GM21786 (cell line): ENCODE measurements at regions not wholly inside any gene's neighbourhood (a gene's known extent, or its start where the extent isn't known, plus 50 kb on each side); places are given as distances from the start of the nearest gene placed in this dataset.

Experiments used
- ATAC-seq: cut with Tn5 transposase; IDR thresholded peaks from one replicate; pipeline ENCODE4 v1.9.1; 2021; ENCODE audit not compliant: unreplicated experiment

DNA sequence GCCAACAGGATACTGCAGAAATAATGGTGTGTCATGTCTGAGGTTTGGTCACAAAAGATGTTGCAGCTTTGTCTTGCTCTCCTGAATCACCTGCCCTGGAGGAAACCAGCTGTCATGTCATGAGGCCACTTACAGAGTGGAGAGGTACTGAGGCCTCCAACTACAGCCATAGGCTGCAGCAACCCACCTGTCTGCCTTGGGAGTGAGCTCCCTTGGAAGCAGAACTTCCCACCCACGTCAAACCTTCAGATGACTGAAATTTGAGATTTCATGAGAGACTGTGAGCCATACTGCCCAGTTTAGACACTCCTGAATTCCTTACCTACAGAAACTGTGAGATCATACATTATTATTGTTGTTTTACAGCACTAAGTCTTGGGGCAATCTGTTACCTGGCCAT is 475.9 kb downstream of the HS3ST3B1 start:
- ATAC-seq = no peak

GRCh38 chr17:14775731-14776492 is 475.0 kb downstream of the HS3ST3B1 start:
- ATAC-seq = no peak

- ATAC-seq = no peak
Measured at GRCh38 chr17:14774774-14775173, 473.9 kb downstream of the HS3ST3B1 start.

DNA sequence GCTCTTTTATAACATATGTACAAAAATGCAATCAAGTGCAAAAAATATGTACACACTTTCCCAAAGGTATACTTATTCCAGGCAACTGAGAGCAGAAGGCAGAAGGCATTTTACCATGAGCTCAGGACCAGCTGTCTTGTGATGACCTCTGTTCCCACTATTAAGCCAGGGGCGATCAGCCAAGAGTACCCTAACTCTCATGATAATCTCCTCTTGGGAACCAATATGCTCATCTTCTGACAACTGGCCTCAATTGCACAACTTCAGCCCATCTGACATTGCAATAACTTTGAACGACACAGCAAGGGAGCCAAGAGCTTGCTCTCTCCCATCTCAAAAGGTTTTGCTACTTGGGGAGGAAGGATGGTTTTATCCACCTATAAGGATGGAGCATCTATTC is 471.9 kb downstream of the HS3ST3B1 start:
- ATAC-seq = no peak

DNA sequence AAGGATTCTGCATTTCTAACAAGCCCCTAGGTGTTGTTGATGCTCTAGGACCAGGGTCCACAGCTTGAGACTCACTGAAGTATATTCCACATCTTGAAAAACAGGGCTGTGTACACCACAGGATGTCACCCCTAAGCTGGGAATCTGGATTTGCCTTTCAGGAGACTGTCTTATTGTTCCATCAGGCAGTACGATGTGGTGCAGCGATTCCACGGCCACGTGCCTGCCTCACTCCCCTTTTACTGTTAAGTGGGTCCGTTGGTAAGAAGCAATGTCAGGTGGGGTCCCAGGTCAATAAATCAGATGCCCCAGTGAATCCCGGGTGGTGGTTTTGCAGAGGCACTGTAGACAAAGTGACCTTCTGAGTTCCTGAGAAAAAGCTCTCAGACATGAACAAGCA is 470.7 kb downstream of the HS3ST3B1 start:
- ATAC-seq = no peak

- ATAC-seq = no peak
Measured at GRCh38 chr17:14768923-14769322, 468.0 kb downstream of the HS3ST3B1 start.

DNA sequence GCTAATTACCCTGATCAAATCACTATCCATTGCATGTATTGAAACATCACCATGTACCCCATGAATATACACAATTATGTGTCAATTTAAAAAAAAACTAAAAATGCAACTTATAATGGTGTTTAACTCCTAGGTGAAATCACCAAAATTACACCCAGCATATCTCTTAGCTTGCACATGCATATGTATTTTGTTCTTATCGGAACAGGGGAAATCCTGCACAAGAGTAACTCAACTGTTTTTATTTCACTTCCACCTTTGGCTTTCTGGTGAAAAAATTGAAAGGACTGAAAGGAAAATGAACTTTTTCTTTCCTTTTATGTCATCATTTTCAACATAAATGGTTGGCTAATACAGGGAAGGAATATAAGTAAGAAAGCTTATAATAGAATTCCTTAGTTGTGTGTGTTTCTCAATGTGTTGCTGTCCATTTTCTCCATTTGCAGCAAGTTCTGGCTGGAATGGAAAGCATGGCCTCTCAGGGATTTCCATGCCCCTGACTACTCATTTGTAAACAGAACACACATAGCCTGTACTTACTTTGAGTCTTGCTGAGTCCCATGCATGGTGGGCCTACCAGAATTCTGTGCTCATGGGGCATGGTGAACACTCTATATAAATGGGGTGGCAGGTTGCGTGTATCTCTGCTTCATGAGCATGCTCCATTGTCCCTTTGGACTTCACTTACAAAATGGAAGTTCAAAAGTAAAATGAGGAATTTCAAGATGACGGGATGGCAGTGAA is 462.0 kb downstream of the HS3ST3B1 start:
- ATAC-seq = no peak

- ATAC-seq = no peak
Measured at GRCh38 chr17:14760719-14761411, 460.0 kb downstream of the HS3ST3B1 start.

DNA sequence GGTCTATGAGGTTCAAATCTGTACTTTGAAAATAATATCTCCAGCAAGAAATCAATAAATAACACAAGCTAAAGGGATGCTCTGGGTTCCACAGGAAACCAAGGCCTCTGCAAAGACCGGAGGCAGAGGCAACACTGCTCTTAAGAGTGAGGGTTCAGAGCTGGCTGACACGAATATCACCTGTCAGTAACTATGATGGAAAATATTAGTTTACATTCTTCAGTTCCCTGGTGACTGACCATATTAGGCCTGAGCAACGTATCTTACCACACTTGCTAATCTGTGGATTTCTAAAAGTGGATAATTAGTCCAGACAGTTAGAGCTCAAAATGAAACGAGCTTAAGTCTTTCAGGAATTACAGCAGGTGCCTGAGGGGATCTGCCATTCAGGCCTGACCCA is 459.3 kb downstream of the HS3ST3B1 start:
- no peak for ATAC-seq

DNA sequence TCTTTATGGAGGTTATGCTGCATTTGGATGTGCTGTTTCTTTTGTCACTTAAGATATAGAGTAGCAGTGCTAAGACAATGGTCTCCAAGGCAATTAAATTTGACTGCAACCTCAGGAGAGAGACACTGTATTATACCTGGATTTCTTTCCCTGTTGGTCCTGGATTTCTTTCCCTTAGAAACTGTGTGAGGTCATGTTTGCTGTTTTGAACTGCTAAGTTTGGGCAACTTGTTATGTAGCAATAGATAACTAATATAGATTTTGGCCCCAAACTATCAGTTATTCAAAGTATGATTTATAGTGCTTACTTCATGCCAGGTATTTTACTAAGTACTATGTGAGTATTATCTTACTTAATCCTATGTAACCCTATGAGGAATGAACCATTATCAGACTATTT is 458.4 kb downstream of the HS3ST3B1 start:
- no peak for ATAC-seq

GRCh38 chr17:14756479-14756878 is 455.6 kb downstream of the HS3ST3B1 start:
- no peak for ATAC-seq

- no peak for ATAC-seq
Measured at GRCh38 chr17:14755002-14755401, 454.1 kb downstream of the HS3ST3B1 start.

- ATAC-seq = no peak
Measured at GRCh38 chr17:14753383-14753782, 452.5 kb downstream of the HS3ST3B1 start.

DNA sequence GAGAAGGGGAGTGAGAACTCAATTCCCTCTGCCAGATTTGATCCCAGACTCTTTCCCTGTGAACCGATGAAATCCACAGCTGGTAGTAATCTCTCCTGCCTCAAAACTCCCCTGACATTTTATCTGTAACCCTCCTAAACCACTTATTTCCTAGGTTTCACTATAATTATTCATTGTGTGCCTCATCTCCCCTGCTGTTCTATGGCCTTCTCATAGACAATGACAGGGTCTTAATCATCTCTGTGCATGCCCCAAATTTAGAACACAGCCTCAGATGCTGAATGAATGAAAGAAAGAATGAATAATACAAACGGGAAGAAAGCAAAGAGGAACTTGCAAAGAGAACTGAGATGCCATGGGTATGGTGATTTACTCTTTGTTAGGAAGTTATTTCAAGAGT is 451.1 kb downstream of the HS3ST3B1 start:
- ATAC-seq = no peak

GRCh38 chr17:14750866-14751265 is 450.0 kb downstream of the HS3ST3B1 start:
- ATAC-seq = no peak

DNA sequence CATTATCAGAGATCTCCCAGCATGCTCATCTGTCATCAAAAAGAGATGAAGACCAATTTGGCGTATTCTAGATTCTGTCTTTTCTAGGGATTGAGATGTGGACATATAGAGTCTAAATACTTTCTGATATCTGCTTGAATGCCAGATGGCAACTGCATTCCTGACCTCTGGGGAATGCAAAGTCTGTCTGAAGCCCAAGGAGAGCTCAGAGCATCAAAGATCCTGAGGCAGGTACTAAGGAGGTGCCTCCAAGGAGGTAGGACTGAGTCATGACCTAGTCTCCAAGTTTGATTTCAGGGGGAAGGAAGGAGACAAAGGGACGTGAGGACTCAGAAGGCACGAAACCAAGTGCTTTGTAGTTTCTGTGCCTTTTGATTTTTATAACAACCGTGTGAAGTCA is 448.4 kb downstream of the HS3ST3B1 start:
- no peak for ATAC-seq

DNA sequence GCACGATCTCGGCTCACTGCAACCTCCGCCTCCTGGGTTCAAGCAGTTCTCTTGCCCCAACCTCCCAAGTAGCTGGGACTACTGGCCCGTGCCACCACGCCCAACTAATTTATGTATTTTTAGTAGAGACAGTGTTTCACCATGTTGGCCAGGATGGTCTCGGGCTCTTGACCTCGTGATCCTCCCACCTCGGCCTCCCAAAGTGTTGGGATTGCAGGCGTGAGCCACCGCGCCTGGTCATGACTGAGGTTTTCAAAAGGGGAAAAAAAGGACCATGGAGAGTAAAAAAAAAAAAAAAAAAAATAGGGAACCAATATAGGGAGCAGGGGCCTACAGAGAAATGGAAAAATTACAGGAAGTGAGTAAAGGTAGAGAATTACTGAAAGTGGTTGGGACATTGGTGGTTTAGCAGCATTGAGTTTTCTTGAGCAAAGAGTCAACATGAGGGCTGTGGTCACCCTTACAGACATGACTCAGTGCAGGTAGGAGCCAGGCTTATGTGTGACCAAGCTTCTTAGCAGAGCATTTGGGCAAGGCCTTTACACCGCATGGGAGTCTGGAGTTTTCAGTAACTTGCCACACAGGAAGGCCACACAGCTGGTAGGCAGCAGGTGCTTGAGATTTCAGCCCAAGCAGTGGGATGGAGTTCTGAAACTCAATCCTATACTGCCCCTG is 447.3 kb downstream of the HS3ST3B1 start:
- no peak for ATAC-seq

GRCh38 chr17:14747603-14747950 is 446.7 kb downstream of the HS3ST3B1 start:
- ATAC-seq = no peak

- ATAC-seq = no peak
Measured at GRCh38 chr17:14746822-14747602, 446.1 kb downstream of the HS3ST3B1 start.

DNA sequence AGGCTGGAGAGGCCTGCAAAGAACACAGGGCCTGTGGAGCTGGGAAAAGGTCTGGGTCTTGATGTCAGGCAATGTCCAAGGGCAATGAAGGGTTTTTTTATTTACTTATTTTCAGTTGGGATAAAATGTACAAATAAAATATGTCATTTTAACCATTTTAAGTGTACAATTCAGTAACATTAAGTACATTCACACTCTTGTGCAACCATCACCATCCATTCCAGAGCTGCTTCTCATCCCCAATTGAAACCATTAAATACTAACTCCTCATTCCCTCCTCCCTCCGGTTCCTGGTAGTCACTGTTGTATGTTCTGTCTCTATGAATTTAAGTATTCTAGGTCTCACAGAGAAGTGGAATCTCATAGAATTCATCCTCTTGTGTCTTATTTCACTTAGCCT is 444.7 kb downstream of the HS3ST3B1 start:
- no peak for ATAC-seq
